ENCODE measurements at regions not wholly inside any gene's neighbourhood (a gene's known extent, or its start where the extent isn't known, plus 50 kb on each side); places are given as distances from the start of the nearest gene placed in this dataset.

- Histone ChIP-seq H3K27ac (ENCODE audit: low read depth in 1 of 2, low read length in 2 of 2) (no peak overlapping the region), H3K4me3 (ENCODE audit: low read length) (no peak overlapping the region), H3K27me3 (ENCODE audit: control insufficient read depth in 1 of 2, insufficient read depth in 2 of 2, low read length in 2 of 2) (peaks cover 12 to 27% of the 10 kb centered on the region in 2 experiments), H3K4me1 (ENCODE audit: insufficient read depth, low read length) (no peaks in the 10 kb centered on the region), H3K9me3 (ENCODE audit: control insufficient read depth in 1 of 2, insufficient read depth in 1 of 2, low read length in 2 of 2) (peaks cover 0 to 5% of the 10 kb centered on the region in 2 experiments), H3K36me3 (ENCODE audit: insufficient read depth, low read length) (no peaks in the 10 kb centered on the region)
- no peak for DNase-seq
- Mint-ChIP-seq H3K4me3 (no peak overlapping the region), H3K36me3 (ENCODE audit: low read depth) (no peaks in the 10 kb centered on the region), H3K27ac (no peak overlapping the region), H3K4me1 (ENCODE audit: low read depth) (no peaks in the 10 kb centered on the region), H3K27me3 (peaks cover 65% of the 10 kb centered on the region), H3K9me3 (no peaks in the 10 kb centered on the region)
- intact Hi-C loops (cut with DNase I, micrococcal nuclease) = no loop called here
- CTCF ChIA-PET = no interaction called here
- TF ChIP-seq CTCF (IDR thresholded peaks at IDR 0.05) = no peak
- ATAC-seq (ENCODE audit: poor library complexity) = no peak
- POLR2A ChIA-PET = no interaction called here
Observed at GRCh38 chr20:51160821-51161220, 137.9 kb upstream of the KCNG1 start.

- CTCF ChIA-PET = no interaction called here
- POLR2A ChIA-PET = no interaction called here
- Mint-ChIP-seq H3K4me1 (ENCODE audit: low read depth) (no peaks in the 10 kb centered on the region), H3K4me3 (no peak overlapping the region), H3K9me3 (no peaks in the 10 kb centered on the region), H3K27me3 (peaks cover 64% of the 10 kb centered on the region), H3K27ac (no peak overlapping the region), H3K36me3 (ENCODE audit: low read depth) (no peaks in the 10 kb centered on the region)
- intact Hi-C loops (cut with DNase I, micrococcal nuclease) = no loop called here
- DNase-seq (no peak), ATAC-seq (ENCODE audit: poor library complexity) (no peak)
- H3K36me3 ChIP-seq (ENCODE audit: insufficient read depth, low read length) = no peaks in the 10 kb centered on the region
- H3K4me1 ChIP-seq (ENCODE audit: insufficient read depth, low read length) = no peaks in the 10 kb centered on the region
- H3K4me3 ChIP-seq (ENCODE audit: low read length) = no peak overlapping the region
- peaks cover 0 to 5% of the 10 kb centered on the region in 2 experiments for H3K9me3 ChIP-seq (ENCODE audit: control insufficient read depth in 1 of 2, insufficient read depth in 1 of 2, low read length in 2 of 2)
- TF ChIP-seq CTCF (IDR thresholded peaks at IDR 0.05) = no peak
- H3K27ac ChIP-seq (ENCODE audit: low read depth in 1 of 2, low read length in 2 of 2) = no peak overlapping the region
- H3K27me3 ChIP-seq (ENCODE audit: control insufficient read depth in 1 of 2, insufficient read depth in 2 of 2, low read length in 2 of 2) = peaks cover 10 to 30% of the 10 kb centered on the region in 2 experiments
Observed at GRCh38 chr20:51159981-51160380, 137.1 kb upstream of the KCNG1 start.

- DNase-seq = no peak
- no peak for TF ChIP-seq CTCF (IDR thresholded peaks at IDR 0.05)
- Mint-ChIP-seq H3K27me3 (peaks cover 64% of the 10 kb centered on the region), H3K27ac (no peak overlapping the region), H3K4me3 (no peak overlapping the region), H3K36me3 (ENCODE audit: low read depth) (no peaks in the 10 kb centered on the region), H3K9me3 (no peaks in the 10 kb centered on the region), H3K4me1 (ENCODE audit: low read depth) (no peaks in the 10 kb centered on the region)
- ATAC-seq (ENCODE audit: poor library complexity) = no peak
- no peaks in the 10 kb centered on the region for H3K36me3 ChIP-seq (ENCODE audit: insufficient read depth, low read length)
- peaks cover 9 to 35% of the 10 kb centered on the region in 2 experiments for H3K27me3 ChIP-seq (ENCODE audit: control insufficient read depth in 1 of 2, insufficient read depth in 2 of 2, low read length in 2 of 2)
- no peak overlapping the region for H3K4me3 ChIP-seq (ENCODE audit: low read length)
- POLR2A ChIA-PET = no interaction called here
- no peaks in the 10 kb centered on the region for H3K4me1 ChIP-seq (ENCODE audit: insufficient read depth, low read length)
- H3K9me3 ChIP-seq (ENCODE audit: control insufficient read depth in 1 of 2, insufficient read depth in 1 of 2, low read length in 2 of 2) = peaks cover 0 to 5% of the 10 kb centered on the region in 2 experiments
- intact Hi-C loops (cut with DNase I, micrococcal nuclease) = no loop called here
- CTCF ChIA-PET = no interaction called here
- H3K27ac ChIP-seq (ENCODE audit: low read depth in 1 of 2, low read length in 2 of 2) = no peak overlapping the region
Observed at GRCh38 chr20:51159303-51159702, 136.4 kb upstream of the KCNG1 start.
